Spleen (tissue), 7 donors: ENCODE measurements at regions not wholly inside any gene's neighbourhood (a gene's known extent, or its start where the extent isn't known, plus 50 kb on each side); places are given as distances from the start of the nearest gene placed in this dataset.

Experiments
- POLR2A ChIP-seq, 3 donors: fragments of 450-650 bp; IDR thresholded peaks; one replicate each; pipeline ENCODE4 v1.5.1; 2017; ENCODE audit warnings: antibody characterized with exemption in 3 of 3, mild to moderate bottlenecking in 1 of 3
- POLR2AphosphoS5 ChIP-seq, 3 donors: sonication (generic); formaldehyde crosslinking; IDR thresholded peaks; one replicate each; pipeline ENCODE4 v1.5.1; 2017; ENCODE audit warnings: antibody characterized with exemption in 3 of 3
- TF ChIP-seq, protein P1 (sequence below), 11 experiments: fragments of 200-600 bp in 7 of 11; fragments of 450-650 bp in 4 of 11; sonication (generic) in 4 of 11; IDR thresholded peaks in 8 of 11; conservative IDR thresholded peaks in 3 of 11; 1 replicate in 7 of 11; 2 replicates in 4 of 11; pipeline versions ENCODE4 v1.4.0 to v1.8.0; 2016 to 2021; ENCODE audit warnings: antibody characterized with exemption in 11 of 11, inconsistent platforms in 4 of 11, mild to moderate bottlenecking in 1 of 11
- donor health status: DM: no; HTN: no; CAD: no; lungs with moderate emphysema.
- donor health status: DM: no; HTN: no; CAD: no.
- donor health status: DM: no; HTN: no; CAD: no.

DNA sequence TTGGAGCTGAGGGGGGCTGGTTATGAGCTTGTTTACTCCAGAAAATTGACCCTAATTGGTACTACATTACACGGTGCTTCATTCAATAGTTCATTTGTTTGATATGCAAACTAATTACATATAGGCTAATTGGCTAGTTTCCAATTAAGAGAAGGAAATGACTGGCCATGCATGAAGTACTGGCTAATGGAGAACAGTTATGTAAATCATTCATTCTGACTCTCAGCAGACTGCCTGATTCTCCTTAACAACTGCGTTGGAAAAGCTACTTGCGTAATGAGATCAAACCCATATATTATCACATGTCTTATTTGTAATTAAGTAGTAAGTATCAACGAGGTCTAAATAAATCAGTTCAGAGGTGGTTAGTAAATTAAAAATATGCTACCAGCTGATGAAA lies 81.8 kb upstream of the CTTNBP2 start:
- no peak for TF ChIP-seq POLR2AphosphoS5 (IDR thresholded peaks at IDR 0.05)
- TF ChIP-seq, protein P1, sequence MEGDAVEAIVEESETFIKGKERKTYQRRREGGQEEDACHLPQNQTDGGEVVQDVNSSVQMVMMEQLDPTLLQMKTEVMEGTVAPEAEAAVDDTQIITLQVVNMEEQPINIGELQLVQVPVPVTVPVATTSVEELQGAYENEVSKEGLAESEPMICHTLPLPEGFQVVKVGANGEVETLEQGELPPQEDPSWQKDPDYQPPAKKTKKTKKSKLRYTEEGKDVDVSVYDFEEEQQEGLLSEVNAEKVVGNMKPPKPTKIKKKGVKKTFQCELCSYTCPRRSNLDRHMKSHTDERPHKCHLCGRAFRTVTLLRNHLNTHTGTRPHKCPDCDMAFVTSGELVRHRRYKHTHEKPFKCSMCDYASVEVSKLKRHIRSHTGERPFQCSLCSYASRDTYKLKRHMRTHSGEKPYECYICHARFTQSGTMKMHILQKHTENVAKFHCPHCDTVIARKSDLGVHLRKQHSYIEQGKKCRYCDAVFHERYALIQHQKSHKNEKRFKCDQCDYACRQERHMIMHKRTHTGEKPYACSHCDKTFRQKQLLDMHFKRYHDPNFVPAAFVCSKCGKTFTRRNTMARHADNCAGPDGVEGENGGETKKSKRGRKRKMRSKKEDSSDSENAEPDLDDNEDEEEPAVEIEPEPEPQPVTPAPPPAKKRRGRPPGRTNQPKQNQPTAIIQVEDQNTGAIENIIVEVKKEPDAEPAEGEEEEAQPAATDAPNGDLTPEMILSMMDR (IDR thresholded peaks at IDR 0.05 in 8 of 11, conservative IDR thresholded peaks at IDR 0.05 in 3 of 11) = no peak
- TF ChIP-seq POLR2A (IDR thresholded peaks at IDR 0.05) = no peak
